ENCODE measurements at regions not wholly inside any gene's neighbourhood (a gene's known extent, or its start where the extent isn't known, plus 50 kb on each side); places are given as distances from the start of the nearest gene placed in this dataset.

DNA sequence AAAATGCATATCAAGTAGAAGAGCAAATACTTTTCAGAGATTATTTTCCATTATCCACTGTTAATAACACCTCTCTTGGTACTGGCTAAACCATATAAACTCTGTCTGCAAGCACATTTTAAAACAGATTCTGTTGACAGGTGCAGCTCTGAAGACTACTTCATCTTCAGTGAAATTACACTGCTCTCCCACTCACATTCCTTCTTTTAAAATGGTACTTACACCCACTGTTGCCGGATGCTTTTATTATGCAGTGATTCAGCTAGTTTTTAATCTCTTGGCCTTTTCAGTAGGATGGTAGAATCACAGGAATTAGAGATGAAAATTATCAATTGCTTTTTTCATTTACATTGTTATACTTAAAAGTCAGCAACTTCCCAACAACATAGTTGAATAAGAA is 381.6 kb downstream of the GASK1B start:
- POLR2A ChIA-PET, result no interaction called here
- TF ChIP-seq, protein P1, sequence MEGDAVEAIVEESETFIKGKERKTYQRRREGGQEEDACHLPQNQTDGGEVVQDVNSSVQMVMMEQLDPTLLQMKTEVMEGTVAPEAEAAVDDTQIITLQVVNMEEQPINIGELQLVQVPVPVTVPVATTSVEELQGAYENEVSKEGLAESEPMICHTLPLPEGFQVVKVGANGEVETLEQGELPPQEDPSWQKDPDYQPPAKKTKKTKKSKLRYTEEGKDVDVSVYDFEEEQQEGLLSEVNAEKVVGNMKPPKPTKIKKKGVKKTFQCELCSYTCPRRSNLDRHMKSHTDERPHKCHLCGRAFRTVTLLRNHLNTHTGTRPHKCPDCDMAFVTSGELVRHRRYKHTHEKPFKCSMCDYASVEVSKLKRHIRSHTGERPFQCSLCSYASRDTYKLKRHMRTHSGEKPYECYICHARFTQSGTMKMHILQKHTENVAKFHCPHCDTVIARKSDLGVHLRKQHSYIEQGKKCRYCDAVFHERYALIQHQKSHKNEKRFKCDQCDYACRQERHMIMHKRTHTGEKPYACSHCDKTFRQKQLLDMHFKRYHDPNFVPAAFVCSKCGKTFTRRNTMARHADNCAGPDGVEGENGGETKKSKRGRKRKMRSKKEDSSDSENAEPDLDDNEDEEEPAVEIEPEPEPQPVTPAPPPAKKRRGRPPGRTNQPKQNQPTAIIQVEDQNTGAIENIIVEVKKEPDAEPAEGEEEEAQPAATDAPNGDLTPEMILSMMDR (IDR thresholded peaks at IDR 0.05; ENCODE audit: control extremely low read depth, extremely low read depth, low read depth, missing control alignments), result no peak
- DNase-seq (ENCODE audit: extremely low spot score), result no peak
- CTCF ChIA-PET, result interaction anchor here (1.3 kb wide), 1 partner anchor 10 kb away, joined by 3 read pairs; no protein-coding TSS in a partner anchor

DNA sequence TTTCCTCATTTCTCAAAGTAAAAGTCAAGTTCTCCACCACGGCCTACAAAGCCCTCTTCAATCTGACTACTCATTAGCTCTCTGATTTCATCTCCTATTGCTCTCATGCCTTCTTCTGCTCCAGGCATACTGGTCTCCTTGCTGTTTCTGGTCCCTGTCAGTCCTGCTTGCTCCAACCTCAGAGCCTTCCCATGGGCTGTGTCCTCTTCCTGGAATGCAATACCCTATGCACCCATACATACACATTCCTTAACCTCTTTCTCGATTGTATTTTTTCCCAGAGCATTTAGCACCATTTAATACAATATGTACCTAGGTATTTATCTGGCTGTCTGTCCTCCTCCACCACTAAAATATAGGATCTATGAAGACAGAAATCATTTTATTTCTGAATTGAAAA is 385.2 kb downstream of the GASK1B start:
- no peak for DNase-seq (ENCODE audit: extremely low spot score)
- CTCF ChIA-PET, result interaction anchor here (1.6 kb wide), 1 partner anchor 17 kb away, joined by 5 read pairs; no protein-coding TSS in a partner anchor
- POLR2A ChIA-PET, result no interaction called here
- TF ChIP-seq, protein P1 (IDR thresholded peaks at IDR 0.05; ENCODE audit: control extremely low read depth, extremely low read depth, low read depth, missing control alignments), result no peak

DNA sequence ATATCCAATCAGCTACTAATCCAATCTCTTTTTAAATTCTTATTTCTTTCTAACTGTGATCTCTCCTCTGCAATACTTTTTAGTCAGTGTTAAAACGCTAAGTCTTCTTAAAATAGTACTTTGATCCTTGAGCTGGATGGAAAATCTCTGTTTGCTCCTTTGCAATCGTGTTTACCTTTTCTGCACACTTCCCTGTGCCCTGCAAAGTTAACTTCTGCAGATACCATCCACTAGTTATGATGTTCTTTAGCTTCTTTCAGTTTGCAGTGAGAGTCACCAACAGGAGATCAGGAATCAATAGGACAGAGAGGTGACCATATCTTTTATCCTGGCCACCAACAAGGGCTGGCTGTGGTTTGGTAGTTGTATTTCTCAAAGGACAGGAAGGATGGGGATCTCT is 391.5 kb downstream of the GASK1B start:
- no peak for DNase-seq (ENCODE audit: extremely low spot score)
- TF ChIP-seq, protein P1 (IDR thresholded peaks at IDR 0.05; ENCODE audit: control extremely low read depth, extremely low read depth, low read depth, missing control alignments), result no peak
- ChIA-PET POLR2A (no interaction called here), CTCF (interaction anchor here (1.4 kb wide), 1 partner anchor 9 kb away, joined by 3 read pairs; no protein-coding TSS in a partner anchor)

DNA sequence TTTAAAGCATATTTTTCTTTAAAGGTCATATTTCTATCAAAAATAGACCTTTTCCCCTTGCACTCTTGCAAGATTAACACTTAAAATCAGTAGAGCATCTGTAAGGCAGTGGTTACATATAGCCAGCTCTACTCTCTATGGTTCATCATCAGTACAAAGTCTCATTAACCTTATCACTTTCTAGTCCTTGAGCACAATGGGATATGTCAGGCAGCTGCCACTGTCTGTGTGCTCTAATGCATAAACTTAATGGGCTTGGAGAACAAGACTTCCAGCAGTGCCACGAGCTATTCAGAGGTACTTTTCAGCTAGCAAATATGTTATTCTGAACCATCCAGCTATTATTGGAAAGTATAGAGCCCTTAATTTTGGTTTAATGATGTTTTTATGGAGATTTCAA is 393.7 kb downstream of the GASK1B start:
- POLR2A ChIA-PET, result no interaction called here
- TF ChIP-seq, protein P1 (IDR thresholded peaks at IDR 0.05; ENCODE audit: control extremely low read depth, extremely low read depth, low read depth, missing control alignments), result no peak
- DNase-seq (ENCODE audit: extremely low spot score), result no peak
- CTCF ChIA-PET, result interaction anchor here (1.1 to 1.6 kb wide), 2 partner anchors 9 to 11 kb away, joined by 3 to 4 read pairs; no protein-coding TSS in a partner anchor

DNA sequence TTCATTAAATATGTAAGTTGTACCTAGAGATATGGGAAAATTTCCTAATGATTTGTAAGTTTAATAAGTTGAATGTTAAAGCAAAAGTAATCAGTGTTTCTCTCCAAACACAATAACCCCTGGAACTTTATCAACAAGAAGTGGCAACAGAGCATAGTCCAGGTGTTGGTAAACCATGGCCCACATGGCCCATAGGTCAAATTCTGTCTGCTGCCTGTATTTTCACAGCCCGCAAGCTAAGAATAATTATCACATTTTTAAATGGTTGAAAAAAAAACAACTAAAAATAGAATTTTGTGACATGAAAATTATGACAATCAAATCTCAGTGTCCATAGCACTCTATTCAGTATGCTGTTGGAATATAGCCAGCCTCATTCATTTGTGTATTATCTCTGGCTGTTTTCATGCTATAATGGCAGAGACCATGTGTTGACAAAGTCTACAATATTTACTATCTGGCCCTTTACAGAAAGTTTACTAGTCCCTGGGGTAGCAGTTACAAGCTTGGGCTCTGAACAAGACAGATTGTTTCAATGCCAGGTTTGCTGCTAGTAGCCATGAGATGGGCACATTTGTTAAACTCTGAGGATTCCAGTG is 395.8 kb downstream of the GASK1B start:
- TF ChIP-seq, protein P1 (IDR thresholded peaks at IDR 0.05; ENCODE audit: control extremely low read depth, extremely low read depth, low read depth, missing control alignments), result no peak
- ChIA-PET POLR2A (no interaction called here), CTCF (no interaction called here)
- no peak for DNase-seq (ENCODE audit: extremely low spot score)

DNA sequence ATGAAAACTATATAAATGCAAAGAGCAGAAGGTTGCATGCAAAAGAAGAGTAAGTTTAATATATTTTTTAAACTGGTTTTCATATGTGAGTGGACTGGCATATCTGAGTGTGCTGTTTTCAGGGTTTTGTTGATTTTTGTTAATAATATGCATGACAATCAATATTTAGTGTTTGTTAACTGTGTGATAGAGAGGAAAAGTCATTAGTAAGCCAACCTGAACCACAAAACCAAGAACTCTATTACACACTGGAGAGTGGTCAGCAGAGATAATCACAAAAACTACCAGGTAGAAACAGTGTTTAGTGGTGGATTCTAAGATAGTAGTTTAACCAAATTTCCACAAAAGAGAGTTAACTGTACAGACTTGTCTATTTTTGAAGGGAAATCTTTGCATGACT is 396.9 kb downstream of the GASK1B start:
- CTCF ChIA-PET, result no interaction called here
- DNase-seq (ENCODE audit: extremely low spot score), result no peak
- TF ChIP-seq, protein P1 (IDR thresholded peaks at IDR 0.05; ENCODE audit: control extremely low read depth, extremely low read depth, low read depth, missing control alignments), result no peak
- POLR2A ChIA-PET, result no interaction called here

Measured in GM10248 (cell line).